SK-N-MC (cell line): ENCODE measurements at regions not wholly inside any gene's neighbourhood (a gene's known extent, or its start where the extent isn't known, plus 50 kb on each side); places are given as distances from the start of the nearest gene placed in this dataset.

Source experiments
- EZH2 ChIP-seq: fragments of 200-600 bp; sonication (generic); IDR thresholded peaks from one replicate; pipeline ENCODE4 v1.6.1; 2017; ENCODE audit warnings: antibody characterized with exemption
- FOXP2 ChIP-seq: optimal IDR thresholded peaks from 2 replicates; pipeline ENCODE3; 2011; ENCODE audit warnings: mild to moderate bottlenecking, moderate library complexity; ENCODE audit not compliant: insufficient read depth; ENCODE audit errors: extremely low read length, control extremely low read depth
- POLR2AphosphoS5 ChIP-seq: IDR thresholded peaks from 2 replicates; pipeline ENCODE4 v1.6.1; 2012; ENCODE audit warnings: mild to moderate bottlenecking, low read depth, low read length, borderline replicate concordance

DNA sequence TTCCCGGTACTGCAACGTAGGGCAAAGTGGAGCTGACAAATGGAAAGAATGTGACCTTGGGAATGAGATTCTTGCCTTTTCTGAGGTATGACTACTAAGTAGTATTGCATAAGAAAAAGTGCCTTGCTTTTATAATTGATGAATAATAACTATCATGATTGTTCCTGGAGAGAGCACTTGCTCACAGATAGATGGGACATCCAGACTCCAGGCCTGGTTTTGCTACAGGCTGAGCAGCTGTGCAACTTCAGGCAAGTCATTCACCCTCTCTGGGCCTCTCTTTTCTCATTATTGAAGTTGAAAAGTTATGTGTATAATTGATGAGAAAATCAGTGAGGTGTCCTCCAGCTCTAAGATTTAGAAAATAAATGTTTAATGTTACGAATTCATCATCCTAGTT lies 53.6 kb upstream of the MBOAT1 start:
- TF ChIP-seq POLR2AphosphoS5, result no peak
- no peak for TF ChIP-seq EZH2
- TF ChIP-seq FOXP2, result no peak
